K562 (cell line): ENCODE measurements at regions not wholly inside any gene's neighbourhood (a gene's known extent, or its start where the extent isn't known, plus 50 kb on each side); places are given as distances from the start of the nearest gene placed in this dataset.

Source experiments
- CTCF ChIP-seq, 3 experiments: IDR thresholded peaks in 2 of 3; conservative IDR thresholded peaks in 1 of 3; 2 replicates each; pipeline ENCODE4 v1.5.1; 2011 to 2012; ENCODE audit warnings: low read length in 3 of 3, mild to moderate bottlenecking in 3 of 3, control low read depth in 2 of 3, improper control_type of control experiment in 1 of 3, inconsistent platforms in 1 of 3, low read depth in 1 of 3, mixed read lengths in 1 of 3, moderate library complexity in 1 of 3; ENCODE audit not compliant: insufficient read depth in 2 of 3
- GABPB1 ChIP-seq: sonication (generic); formaldehyde crosslinking; IDR thresholded peaks from 2 replicates; pipeline ENCODE4 v1.8.0; 2022; ENCODE audit warnings: mild to moderate bottlenecking, missing genetic modification reagents
- MAX ChIP-seq: sonication (generic); formaldehyde crosslinking; IDR thresholded peaks from 2 replicates; pipeline ENCODE4 v1.9.0; 2022; ENCODE audit warnings: mild to moderate bottlenecking, missing genetic modification reagents
- PATZ1 ChIP-seq: fragments of 250-450 bp; sonication (Bioruptor Pico); IDR thresholded peaks from 2 replicates; pipeline ENCODE4 v1.5.0; 2020; ENCODE audit warnings: mild to moderate bottlenecking, borderline replicate concordance
- POLR2A ChIP-seq: fragments of 450-650 bp; conservative IDR thresholded peaks from 2 replicates; pipeline ENCODE4 v1.6.1; 2016
- POLR2AphosphoS5 ChIP-seq: IDR thresholded peaks from 2 replicates; pipeline ENCODE4 v1.6.1; 2011; ENCODE audit warnings: mild to moderate bottlenecking, low read depth, low read length, moderate library complexity; ENCODE audit not compliant: control insufficient read depth, insufficient read depth
- REST ChIP-seq, 2 experiments: fragments of 450-650 bp; formaldehyde crosslinking in 1 of 2; IDR thresholded peaks; 2 replicates each; pipeline versions ENCODE4 v1.4.0 to v1.6.1; 2014 to 2020; ENCODE audit warnings: mild to moderate bottlenecking in 2 of 2, borderline replicate concordance in 1 of 2, low read depth in 1 of 2
- STAG1 ChIP-seq: sonication (generic); formaldehyde crosslinking; IDR thresholded peaks from 2 replicates; pipeline ENCODE4 v1.5.0; 2020; ENCODE audit warnings: missing genetic modification reagents, borderline replicate concordance
- TAF1 ChIP-seq: IDR thresholded peaks from 2 replicates; pipeline ENCODE4 v1.6.1; 2011; ENCODE audit warnings: mild to moderate bottlenecking, low read length, moderate library complexity; ENCODE audit not compliant: insufficient read depth, control insufficient read depth, severe bottlenecking; ENCODE audit errors: extremely low read depth
- YBX1 ChIP-seq: fragments of 450-650 bp; IDR thresholded peaks from 2 replicates; pipeline ENCODE4 v1.7.1; 2016; ENCODE audit warnings: mild to moderate bottlenecking
- ZFX ChIP-seq: sonication (generic); formaldehyde crosslinking; IDR thresholded peaks from 2 replicates; pipeline ENCODE4 v1.8.0; 2022; ENCODE audit warnings: mild to moderate bottlenecking, missing genetic modification reagents, moderate library complexity

GRCh38 chr15:29924750-29925149, 102.5 kb upstream of the TJP1 start:
- no peak for TF ChIP-seq POLR2AphosphoS5
- no peak for TF ChIP-seq TAF1
- TF ChIP-seq CTCF (IDR thresholded peaks at IDR 0.05 in 2 of 3, conservative IDR thresholded peaks at IDR 0.05 in 1 of 3; ENCODE audit: insufficient read depth in 2 of 3, low read depth in 1 of 3, low read length in 3 of 3), result no peak
- no peak for TF ChIP-seq YBX1
- no peak for TF ChIP-seq GABPB1 (CRISPR knock-in tag)
- no peak for TF ChIP-seq POLR2A
- TF ChIP-seq STAG1, result no peak
- no peak for TF ChIP-seq REST (IDR thresholded peaks at IDR 0.05; ENCODE audit: borderline replicate concordance)
- no peak for TF ChIP-seq REST (CRISPR knock-in tag; IDR thresholded peaks at IDR 0.05; ENCODE audit: low read depth)
- no peak for TF ChIP-seq MAX (CRISPR knock-in tag)
- no peak for TF ChIP-seq PATZ1 (CRISPR knock-in tag)
- no peak for TF ChIP-seq ZFX
